NCI-H748 (cell line): ENCODE measurements at regions not wholly inside any gene's neighbourhood (a gene's known extent, or its start where the extent isn't known, plus 50 kb on each side); places are given as distances from the start of the nearest gene placed in this dataset.
"Not testable (repeated sequence)": the region's sequence is repeated elsewhere in the genome, so short reads cannot be mapped to it uniquely, and the experiment has no call there.

ENCODE experiments used
- DNase-seq: peaks from one replicate; lab custom pipeline; 2025; ENCODE audit not compliant: unreplicated experiment; lab: John Stamatoyannopoulos, UW

DNA sequence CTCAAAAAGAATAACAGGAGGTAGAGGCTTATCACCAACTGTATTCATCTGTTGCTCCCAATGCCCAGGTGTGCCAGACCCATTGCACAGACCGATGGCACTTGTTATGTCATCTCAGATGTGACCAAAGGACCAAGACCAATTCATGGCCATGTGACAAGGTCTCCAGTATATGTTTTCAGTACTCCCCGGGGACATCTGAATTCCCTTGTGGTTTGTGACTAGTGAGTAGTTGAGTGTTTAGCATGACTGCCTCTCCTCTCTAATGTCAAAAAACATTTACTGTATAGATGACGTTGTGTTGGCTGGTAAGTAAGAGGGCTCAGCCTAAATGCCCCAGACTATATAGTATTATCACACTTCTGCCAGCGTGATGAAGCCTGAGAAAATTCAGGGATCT lies 202.1 kb upstream of the SMIM30 start:
- DNase-seq: no peak

DNA sequence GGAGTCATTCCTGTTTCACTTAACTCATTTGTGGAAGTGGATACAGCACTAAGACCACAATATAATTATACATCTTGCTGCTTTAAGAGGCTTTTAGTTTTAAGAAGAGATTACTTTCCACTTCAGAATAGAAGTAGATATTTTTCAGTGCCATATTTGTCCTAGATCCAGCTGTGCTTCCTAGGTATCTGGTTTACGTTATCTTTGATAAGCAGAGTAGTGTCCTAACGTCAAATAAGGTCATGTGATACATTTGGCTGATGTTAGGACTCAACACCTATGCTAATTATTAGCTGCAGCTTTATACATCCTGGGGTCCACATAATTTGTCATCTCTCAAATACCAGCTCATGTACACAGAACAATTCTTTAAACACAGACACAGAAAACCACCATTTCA lies 196.2 kb upstream of the SMIM30 start:
- no peak for DNase-seq

DNA sequence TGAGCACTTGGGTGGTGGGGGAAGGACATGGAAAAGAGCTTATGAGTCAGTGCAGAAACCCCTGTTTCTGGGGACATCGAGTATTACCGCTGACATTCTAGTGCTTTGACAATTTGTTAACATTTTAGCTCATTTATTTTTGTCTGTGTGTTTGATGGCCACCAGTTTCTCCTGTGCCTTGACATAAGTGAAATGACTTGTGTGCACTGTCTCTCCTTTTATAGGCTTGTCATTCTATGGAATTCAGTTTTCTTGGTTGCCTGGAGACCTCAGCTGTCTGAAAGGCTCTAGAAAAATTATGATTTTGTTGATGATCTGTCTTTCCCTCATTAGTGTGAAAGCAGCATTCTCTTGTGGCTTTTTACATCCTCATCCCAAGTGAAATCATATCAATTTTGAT lies 190.0 kb upstream of the SMIM30 start:
- DNase-seq: no peak

DNA sequence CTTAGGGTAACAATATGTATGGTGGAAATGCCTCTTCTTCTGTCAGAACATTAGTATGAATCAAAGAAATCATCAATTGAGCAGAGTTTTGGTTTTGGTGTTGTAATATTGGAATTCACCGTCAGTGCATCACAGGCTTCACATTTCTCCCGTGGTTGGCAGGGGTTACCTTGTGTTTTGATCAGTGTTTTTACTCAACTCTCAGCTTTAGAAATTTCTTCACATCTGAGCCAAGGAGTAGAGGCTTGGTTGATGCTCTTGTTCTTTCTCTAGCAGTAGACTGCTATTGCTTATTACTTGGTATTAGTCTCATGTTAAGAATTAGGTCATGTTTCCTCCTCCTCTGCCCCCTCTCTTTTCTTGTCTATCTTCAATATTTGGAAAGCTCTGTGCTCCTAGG lies 188.8 kb upstream of the SMIM30 start:
- DNase-seq: no peak

DNA sequence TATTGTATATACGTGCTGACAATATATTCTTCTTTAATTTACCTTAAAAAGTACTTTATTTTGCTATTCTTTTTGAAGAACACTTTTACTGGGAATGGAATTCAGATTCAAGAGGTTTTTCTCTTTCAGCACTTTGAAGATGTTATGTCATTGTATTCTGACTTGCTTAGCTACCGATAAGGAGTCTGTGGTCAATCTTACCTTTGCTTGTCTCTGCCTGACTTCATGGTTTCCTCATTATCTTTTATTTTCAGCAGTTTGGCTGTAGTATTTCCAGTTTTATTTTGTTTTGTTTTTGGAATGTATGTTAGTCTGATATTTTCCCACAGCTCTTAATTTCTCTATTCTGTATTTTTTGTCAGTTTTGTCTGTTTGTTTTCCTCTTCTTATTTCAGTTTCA lies 187.9 kb upstream of the SMIM30 start:
- DNase-seq: no peak

DNA sequence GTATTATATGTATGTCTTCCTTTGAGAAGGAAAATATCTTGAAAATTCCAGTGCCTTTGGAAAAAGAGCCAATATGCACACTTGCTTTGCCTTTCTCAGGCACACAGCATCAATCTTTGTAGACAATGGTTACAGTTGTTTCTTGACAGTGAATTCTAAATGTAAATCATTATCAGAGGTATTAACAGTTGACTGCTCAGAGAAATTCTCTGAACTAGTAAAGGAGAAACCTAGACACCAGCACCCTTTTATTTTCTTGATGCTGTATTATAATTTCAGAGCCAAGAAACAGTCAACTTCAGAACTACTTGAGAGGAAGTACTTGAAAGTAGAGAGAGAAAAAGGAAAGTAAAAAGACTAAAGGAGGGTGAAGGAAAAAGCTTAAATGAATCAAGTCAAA lies 185.8 kb upstream of the SMIM30 start:
- no peak for DNase-seq

DNA sequence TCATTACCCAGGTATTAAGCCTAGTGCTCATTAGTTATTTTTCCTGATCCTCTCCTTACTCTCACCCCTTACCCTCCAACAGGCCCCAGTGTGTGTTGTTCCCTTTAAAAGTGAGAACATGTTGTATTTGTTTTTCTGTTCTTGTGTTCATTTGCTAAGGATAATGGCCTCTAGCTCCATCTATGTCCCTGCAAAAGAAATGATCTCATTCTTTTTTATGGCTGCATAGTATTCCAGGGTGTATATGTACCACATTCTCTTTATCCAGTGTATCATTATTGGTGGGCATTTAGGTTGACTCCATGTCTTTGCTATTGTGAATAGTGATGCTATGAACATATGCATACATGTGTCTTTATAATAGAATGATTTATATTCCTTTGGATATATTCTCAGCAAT lies 185.0 kb upstream of the SMIM30 start:
- not testable (repeated sequence) for DNase-seq

DNA sequence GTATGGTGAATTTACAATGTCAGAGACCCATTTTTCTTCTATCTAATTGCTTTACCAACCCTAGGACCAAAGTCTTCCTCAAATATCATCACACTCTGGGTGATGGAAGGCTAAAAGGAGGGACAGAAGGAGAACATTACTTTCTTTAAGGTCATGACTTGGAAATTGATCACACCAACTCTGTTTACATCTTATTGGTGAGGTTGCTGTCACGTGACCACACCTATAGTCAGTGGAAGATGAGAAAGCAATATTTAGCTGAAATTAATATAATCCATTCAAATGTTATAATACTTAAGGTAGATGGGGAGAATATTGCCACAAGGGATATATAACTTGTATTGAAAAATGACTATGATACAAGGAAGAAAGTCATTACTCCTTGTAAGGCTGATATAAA lies 183.6 kb upstream of the SMIM30 start:
- DNase-seq: no peak

DNA sequence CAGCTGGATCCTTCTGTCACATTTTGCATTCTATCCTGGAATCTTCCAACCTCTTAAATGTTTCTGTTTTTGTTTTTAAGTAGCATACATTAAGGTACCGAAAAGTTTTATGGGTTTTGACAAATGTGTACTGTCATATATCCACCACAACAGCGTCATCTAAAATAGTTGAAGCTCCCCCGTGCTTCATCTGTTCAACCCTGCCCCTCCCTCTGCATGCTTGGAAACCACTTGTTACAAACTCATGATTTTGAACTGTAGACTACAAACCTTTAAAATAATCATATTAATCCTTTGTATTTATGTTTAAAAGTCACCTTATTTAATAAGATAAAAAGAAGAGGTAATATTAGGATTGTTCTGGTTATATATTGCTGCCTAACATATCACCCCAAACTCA lies 182.8 kb upstream of the SMIM30 start:
- DNase-seq: no peak

DNA sequence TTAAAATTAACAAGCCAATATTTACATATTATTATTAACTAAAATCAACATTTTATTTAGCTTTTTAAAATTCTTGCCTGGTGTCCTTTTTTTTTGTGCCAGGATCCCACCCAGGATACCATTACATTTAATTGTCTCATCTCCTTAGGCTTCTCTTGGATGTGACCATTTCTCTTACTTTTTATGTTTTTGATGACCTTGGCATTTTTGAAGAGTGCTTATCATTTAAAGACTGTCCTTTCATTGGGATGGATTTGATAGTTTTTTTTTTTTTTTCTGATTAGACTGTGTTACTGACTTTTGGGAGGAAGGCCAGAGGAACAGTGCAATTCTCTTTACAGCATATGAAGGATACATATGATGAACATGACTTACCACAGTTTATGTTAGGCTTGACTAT lies 181.4 kb upstream of the SMIM30 start:
- DNase-seq: no peak

DNA sequence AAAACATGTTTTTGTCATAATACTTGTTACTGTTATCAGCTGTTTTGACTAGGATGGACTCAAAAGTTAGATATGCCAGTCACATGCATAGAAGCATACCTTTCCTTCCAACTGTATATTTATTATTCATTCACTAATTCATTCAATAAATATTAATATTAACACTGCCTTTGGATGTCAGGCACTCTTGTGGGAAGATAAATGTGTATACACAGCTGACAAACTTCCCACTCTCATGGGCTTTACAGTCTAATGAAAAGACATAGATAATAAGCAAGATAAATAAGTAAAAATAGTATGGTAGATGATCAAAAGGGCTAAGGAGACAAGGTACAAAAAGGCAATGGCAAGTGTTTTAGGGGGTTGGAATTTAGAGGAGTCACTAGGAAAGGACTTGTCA lies 180.1 kb upstream of the SMIM30 start:
- no peak for DNase-seq

DNA sequence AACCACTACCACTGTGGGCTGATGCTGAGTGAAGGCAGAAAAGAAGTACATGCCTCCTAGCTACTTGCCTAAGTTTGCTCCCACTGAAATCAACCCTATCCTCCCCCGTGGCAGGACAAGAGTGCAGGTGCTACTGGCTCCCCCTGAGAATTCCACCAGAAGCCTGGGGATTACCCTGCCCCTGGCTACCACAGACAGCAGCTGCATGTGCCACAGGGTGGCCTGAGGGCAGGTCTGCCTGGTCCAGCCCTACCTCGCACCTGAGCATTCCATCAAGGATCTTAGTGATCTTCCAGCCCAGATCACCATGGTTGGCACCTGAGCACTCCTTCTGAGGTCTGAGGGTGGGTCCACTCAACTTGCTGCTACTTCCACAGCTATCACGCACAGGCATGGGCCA lies 176.4 kb upstream of the SMIM30 start:
- no peak for DNase-seq

DNA sequence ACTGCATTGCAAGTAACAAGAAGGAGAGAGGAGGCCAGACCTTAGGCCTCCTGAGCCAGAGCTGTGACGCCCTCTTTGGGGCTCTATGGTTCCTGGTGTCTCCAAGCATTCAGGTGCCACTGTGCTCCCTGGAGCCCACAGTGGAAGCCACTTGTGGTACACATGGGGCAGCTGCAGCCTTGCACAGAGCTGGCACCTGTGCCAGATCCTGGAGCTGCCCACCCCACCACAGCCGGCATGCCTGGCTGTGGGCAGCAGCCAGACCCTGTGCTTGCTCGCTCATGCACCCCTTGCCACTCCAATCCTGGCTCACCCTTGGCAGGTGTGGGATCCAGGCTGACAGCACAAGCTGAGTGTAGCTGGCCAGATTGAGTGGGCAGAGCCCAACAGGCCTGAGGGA lies 173.8 kb upstream of the SMIM30 start:
- DNase-seq: no peak

DNA sequence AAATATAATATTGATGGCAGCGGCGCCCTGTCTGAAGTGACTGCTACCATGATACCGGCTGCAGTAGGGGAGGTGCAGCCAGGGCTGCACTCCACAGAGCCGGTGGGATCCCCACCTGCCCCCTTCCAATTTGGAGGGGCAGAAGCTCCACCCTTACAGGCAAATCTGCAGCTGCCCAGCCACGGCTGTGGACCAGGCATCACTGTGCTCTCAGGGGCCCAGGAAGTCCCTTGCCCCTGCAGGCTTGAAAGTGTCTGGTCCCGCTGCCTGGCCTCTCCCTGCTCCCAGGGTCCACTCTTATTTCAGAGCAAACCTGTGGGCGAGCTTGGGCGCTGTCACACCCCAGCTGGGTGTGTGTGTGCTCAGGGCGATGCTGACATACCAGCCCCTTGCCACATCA lies 172.7 kb upstream of the SMIM30 start:
- DNase-seq: no peak

DNA sequence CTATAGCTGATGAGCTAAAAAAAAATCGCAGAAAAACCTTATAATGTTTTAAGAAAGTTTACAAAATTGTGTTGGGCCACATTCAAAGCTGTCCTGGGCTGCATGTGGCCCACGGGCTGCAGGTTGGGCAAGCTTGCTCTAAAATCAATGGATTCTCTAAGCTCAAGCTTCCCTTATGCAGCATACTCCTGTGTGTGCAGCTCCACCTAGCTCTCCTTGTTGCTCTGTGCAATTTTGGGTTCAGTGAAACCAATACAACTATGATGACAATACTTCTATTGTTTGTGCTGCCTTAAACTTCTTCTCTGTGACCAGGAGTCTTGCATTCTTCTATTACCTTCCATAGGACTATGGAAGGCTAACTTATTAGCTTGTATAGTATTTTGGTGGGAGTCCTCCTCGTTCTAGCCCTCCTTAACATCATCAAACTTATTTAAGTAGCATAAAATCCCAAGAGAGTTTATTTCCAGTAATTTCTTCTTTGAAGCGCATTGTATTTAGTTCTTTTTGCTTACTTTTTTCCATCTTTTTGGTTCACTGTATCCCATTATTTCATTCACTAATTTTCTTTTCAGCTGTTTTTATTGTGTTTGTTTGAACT lies 170.9 kb upstream of the SMIM30 start:
- peak; percentile 74 for DNase-seq

DNA sequence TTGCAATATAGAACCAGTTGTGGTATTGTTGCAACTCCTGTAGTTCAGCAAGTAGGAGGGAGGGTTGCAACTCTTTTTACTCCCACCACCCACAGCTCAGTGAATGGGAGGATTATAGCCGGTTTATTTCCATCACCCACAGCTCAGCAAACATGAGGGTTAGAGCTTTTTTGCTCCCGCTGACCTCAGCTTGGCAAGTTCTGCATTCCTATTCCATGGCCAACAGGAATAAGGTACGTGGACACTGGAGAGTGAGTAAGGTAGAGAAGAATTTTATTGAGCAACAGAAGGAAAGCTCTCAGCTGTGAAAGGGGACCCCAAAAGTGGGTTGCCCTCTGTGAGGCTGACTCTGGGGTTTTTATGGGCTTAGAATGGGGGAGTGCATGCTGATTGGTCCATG lies 167.1 kb upstream of the SMIM30 start:
- no peak for DNase-seq

DNA sequence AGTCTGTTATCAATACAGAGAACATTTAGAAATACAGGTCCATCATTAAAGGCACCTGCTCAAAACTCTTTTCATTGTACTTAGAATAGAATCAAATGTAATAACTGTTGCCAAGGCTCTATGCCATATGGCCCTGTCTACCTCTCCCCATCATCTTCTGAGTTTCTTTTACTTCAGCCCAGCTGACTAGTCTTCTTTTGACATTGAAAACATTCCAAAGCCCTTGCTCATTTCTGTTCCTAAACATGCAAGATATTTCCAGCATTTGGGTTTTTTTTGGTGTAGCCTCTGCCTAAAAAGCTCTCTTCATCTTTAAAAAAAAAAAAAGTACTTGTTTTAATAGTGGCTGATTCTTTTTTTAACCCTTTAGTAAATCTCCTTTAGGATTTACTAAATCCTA lies 165.5 kb upstream of the SMIM30 start:
- no peak for DNase-seq

DNA sequence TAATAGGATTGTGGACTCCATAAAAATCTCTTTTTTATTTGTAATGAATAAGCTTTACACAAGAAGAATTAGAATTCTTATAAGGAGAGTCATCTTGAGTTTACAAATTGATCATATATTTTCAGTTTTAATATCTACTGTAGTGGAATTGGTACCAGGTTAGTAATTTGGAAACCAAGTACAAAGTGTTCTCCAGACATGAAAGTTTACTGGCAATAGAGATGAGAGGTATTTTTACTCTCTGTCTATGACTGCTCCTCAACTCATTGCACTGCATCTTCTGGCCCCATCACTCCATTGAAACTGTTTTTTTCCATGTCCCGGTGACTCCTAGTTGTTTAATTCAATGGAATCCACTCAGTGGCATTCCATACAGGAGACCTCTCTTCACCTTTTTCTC lies 164.5 kb upstream of the SMIM30 start:
- DNase-seq: no peak

DNA sequence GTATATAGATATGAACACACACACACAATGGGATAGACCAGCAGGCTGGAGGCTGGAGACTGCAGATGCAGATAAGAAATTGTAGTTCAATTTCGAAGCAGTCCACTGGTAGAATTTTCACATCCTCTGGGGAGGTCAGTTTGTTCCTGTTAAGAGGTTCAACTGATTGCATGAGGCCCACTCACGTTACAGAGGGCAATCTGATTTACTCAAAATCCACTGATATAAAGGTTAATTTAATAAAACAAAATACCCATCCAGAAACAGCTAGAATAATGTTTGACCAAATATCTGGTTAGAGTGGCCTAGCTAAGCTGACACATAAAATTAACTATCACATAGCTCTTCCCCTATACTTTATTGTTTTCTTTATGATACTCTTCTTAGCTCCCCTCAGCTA lies 162.9 kb upstream of the SMIM30 start:
- DNase-seq: no peak

DNA sequence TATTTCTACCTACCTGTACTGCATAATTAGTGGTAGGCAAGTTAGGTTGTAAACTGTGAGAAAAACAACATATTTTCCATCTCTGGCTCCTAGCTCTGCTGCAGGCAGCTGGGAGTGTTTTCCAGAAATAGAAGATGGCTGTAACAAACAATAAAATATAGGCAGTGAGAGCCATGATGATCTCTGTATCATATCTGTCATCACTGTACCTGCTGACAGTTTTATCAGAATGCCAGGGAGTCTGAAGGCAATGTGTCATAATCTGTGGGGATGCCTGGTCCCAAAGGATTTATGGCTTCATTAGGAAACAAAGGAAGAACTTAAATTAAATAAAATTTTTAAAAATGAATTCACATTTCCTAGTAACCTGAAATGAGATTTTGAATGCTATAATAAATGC lies 160.9 kb upstream of the SMIM30 start:
- no peak for DNase-seq

DNA sequence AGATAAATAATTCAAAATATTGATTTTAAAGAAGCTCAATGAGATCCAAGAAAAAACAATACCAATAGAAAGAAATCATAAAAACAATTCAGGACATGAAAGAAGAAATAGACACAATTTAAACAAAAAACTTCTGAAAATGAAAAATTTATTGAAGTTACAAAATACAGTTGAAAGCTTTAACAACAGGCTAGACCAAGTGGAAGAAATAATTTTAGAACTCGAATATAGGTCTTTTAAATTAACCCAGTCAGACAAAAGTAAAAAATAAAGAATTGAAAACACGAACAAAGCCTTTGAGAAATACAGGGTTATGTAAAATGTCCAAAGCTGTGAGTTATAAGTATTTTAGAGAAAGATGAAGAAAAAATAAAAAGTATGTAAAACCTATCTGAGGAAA lies 152.4 kb upstream of the SMIM30 start:
- no peak for DNase-seq

DNA sequence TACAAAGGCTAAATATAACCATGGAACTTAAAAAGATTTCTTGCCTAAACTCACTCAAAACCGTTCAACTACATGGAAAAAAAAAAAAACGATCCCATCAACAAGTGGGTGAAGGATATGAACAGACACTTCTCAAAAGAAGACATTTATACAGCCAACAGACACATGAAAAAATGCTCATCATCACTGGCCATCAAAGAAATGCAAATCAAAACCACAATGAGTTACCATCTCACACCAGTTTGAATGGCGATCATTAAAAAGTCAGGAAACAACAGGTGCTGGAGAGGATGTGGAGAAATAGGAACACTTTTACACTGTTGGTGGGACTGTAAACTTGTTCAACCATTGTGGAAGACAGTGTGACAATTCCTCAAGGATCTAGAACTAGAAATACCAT lies 151.2 kb upstream of the SMIM30 start:
- not testable (repeated sequence) for DNase-seq

DNA sequence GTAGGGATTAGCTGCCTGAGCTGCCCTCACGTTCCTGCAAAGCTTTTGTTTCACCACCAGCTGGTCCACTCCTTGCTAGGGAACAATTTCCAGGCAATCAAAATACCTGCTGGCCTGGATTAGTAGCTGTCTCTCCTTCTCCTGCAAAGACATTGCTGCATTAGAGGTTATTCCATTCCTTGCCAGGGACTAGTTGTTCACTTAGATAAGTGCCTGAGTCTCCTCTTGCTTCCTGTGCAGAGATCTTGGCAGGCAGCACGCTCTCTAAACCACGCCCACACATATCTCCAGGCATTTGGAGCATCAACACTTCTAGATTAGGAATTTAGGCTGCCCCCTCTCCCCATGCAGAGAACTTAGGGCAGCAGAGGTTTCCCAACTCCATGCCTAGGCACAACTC lies 150.4 kb upstream of the SMIM30 start:
- no peak for DNase-seq

DNA sequence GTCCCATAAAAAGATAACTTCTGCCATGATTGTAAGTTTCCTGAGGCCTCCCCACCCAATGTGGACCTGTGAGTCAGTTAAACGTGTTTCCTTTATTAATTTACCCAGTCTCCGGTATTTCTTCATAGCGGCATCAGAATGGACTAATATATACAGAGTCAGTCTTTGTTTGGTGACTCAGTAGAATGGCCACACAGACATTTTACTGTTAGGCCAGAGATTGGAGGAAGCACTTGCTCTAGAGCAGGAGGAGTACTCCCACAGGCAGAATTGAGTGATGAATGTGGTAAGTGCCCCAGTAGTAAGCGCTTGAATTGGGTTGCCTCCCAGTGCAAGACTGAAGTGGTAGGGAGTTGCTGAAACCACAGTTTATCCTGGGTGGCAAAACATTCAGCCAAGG lies 149.5 kb upstream of the SMIM30 start:
- no peak for DNase-seq
